Lung (tissue), 11 donors: ENCODE measurements at regions not wholly inside any gene's neighbourhood (a gene's known extent, or its start where the extent isn't known, plus 50 kb on each side); places are given as distances from the start of the nearest gene placed in this dataset.

ENCODE experiments used
- ATAC-seq: fragments of 200-7000 bp; cut with Tn5 transposase; one replicate; pipeline ENCODE4 v1.9.1; 2020; ENCODE audit warnings: moderate number of reproducible peaks; ENCODE audit not compliant: insufficient read depth, low FRiP score
- DNase-seq, 3 donors: peaks; one replicate each; pipeline ENCODE4 v3.0.0-alpha.2; 2013 to 2017
- H3K27ac ChIP-seq, 2 donors: one replicate each; pipeline ENCODE4 v1.5.1; 2013; ENCODE audit warnings: mild to moderate bottlenecking in 2 of 2, moderate library complexity in 2 of 2, control low read depth in 1 of 2, inconsistent platforms in 1 of 2, low read depth in 1 of 2, low read length in 1 of 2
- H3K27me3 ChIP-seq, 3 donors: one replicate each; pipeline ENCODE4 v1.5.1; 2013; ENCODE audit warnings: low read length in 2 of 3; ENCODE audit not compliant: control insufficient read depth in 3 of 3, insufficient read depth in 3 of 3
- H3K36me3 ChIP-seq, 4 donors: one replicate each; pipeline ENCODE4 v1.5.1; 2013; ENCODE audit warnings: low read length in 4 of 4, mild to moderate bottlenecking in 1 of 4, moderate library complexity in 1 of 4; ENCODE audit not compliant: control insufficient read depth in 4 of 4, insufficient read depth in 4 of 4
- H3K4me1 ChIP-seq, 5 donors: one replicate each; pipeline ENCODE4 v1.5.1; 2013; ENCODE audit warnings: low read length in 5 of 5, mild to moderate bottlenecking in 2 of 5, moderate library complexity in 1 of 5; ENCODE audit not compliant: control insufficient read depth in 5 of 5, insufficient read depth in 5 of 5
- H3K4me3 ChIP-seq: one replicate; pipeline ENCODE4 v1.5.1; 2013; ENCODE audit warnings: mild to moderate bottlenecking, control low read depth, moderate library complexity
- H3K9ac ChIP-seq, 2 donors: one replicate each; pipeline ENCODE4 v1.5.1; 2013; ENCODE audit warnings: low read length in 2 of 2, control low read depth in 1 of 2; ENCODE audit not compliant: insufficient read depth in 1 of 2
- H3K9me3 ChIP-seq, 4 donors: one replicate each; pipeline ENCODE4 v1.5.1; 2013; ENCODE audit warnings: low read length in 3 of 4, mild to moderate bottlenecking in 1 of 4, moderate library complexity in 1 of 4; ENCODE audit not compliant: control insufficient read depth in 4 of 4, insufficient read depth in 3 of 4
- WGBS, 2 donors: extraction: QIAGEN DNeasy Blood & Tissue Kit; methylation state at CpG; one replicate each; pipeline ENCODE4 v1.1.7; 2013; 5-methylcytosine and 5-hydroxymethylcytosine counted together
- TF ChIP-seq, protein P1 (sequence below): IDR thresholded peaks from 2 replicates; pipeline ENCODE4 v1.5.1; 2012; ENCODE audit warnings: mild to moderate bottlenecking; ENCODE audit errors: control extremely low read depth, extremely low read depth
- donor health status: control.
- donor health status: control.
- donor health status: Bipolar disorder and iron deficiency.
- donor health status: healthy.
- donor health status: DM: yes; HTN: yes; CAD: no.

DNA sequence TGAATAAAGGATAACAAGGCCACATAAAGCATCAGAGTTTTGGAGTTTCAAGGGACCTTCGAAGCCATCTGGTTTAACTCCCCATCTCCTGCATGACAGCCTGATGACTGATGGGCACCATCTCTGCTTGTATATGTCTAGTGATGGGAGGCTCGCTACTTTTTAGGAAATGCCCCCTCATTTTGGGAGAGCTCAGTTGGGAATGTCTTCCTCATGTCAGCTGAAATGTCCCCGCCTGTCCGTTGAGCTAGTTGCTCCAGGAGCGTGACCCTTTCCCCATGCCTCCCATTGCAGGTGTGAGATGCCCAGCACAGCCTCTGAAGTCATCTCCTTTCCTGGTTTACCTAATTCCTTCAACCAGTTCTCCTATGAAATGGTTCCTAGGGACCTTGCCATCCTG is 69.6 kb upstream of the CAPRIN2 start:
- H3K27ac ChIP-seq = no peak overlapping the region
- H3K9ac ChIP-seq = no peak overlapping the region
- no peaks in the 10 kb centered on the region for H3K36me3 ChIP-seq
- no peaks in the 10 kb centered on the region for H3K9me3 ChIP-seq
- TF ChIP-seq, protein P1, sequence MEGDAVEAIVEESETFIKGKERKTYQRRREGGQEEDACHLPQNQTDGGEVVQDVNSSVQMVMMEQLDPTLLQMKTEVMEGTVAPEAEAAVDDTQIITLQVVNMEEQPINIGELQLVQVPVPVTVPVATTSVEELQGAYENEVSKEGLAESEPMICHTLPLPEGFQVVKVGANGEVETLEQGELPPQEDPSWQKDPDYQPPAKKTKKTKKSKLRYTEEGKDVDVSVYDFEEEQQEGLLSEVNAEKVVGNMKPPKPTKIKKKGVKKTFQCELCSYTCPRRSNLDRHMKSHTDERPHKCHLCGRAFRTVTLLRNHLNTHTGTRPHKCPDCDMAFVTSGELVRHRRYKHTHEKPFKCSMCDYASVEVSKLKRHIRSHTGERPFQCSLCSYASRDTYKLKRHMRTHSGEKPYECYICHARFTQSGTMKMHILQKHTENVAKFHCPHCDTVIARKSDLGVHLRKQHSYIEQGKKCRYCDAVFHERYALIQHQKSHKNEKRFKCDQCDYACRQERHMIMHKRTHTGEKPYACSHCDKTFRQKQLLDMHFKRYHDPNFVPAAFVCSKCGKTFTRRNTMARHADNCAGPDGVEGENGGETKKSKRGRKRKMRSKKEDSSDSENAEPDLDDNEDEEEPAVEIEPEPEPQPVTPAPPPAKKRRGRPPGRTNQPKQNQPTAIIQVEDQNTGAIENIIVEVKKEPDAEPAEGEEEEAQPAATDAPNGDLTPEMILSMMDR = no peak
- H3K4me3 ChIP-seq = no peak overlapping the region
- ATAC-seq (no peak), DNase-seq (no peak)
- no peaks in the 10 kb centered on the region for H3K27me3 ChIP-seq
- H3K4me1 ChIP-seq = peaks cover 0 to 22% (median 2%) of the 10 kb centered on the region in 5 donors
- WGBS, 2 donors = 97 to 99% methylated on average over 5 of the region's 5 CpGs

DNA sequence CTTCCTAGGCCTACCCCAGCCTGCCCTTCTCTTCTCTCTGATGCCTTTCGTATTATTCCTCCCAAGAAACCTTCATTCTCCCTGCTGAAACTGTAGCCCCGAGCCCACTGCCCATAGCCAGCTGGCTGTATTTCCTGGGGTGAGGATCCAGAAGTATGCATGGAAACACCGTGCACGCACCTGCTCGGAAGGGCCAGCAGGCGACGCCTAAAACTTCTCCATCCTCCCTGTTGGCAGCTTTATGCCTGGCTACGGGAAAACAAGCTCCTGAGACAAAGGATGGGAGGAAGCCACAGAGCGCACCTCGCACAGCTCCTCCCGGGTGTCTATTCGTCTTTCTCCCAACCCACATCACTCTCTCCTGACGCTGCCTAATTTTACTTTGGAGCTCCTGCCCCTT is 69.0 kb upstream of the CAPRIN2 start:
- Histone ChIP-seq H3K4me1 (peaks cover 0 to 22% (median 2%) of the 10 kb centered on the region in 5 donors), H3K9me3 (no peaks in the 10 kb centered on the region), H3K27me3 (no peaks in the 10 kb centered on the region), H3K36me3 (no peaks in the 10 kb centered on the region), H3K4me3 (no peak overlapping the region), H3K27ac (no peak overlapping the region), H3K9ac (no peak overlapping the region)
- no peak for ATAC-seq
- no peak for DNase-seq
- WGBS, 2 donors = 87 to 88% methylated on average over 13 of the region's 13 CpGs
- TF ChIP-seq, protein P1 = no peak

DNA sequence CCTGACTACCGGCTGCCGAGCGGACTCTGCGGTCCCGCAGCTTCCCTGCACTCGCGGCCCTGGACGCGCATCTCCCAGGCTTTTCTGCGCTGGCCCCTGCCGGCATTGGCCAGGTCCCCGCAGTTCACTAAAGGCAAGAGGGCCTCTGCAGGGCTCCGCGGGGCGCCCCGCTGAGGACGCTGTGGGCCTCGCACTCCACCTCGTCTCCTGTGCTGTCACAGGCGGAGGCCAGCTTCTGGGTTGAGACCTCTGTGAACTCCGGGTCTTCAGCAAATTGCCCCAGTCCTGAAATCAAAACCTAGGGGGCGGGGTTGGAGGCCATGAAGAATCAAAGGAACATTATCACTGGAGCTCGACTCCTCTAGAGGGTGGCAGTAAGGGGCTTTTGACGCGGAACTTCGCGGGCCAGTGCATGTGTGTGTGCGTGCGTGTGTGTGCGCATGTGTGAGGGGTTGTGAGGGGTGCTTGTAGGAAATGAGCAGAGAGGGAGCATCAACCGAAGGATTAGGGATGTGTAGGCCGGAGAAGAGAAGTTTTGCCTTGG is 68.5 kb upstream of the CAPRIN2 start:
- ATAC-seq = peak; percentile 64
- H3K4me1 ChIP-seq = peaks cover 0 to 22% (median 2%) of the 10 kb centered on the region in 5 donors
- WGBS, 2 donors = 28 to 43% methylated on average over 31 to 32 of the region's 32 CpGs
- H3K27me3 ChIP-seq = no peaks in the 10 kb centered on the region
- peak overlapping the region; percentile 31 to 62 for H3K9ac ChIP-seq
- peaks cover 0 to 2% (median 0%) of the 10 kb centered on the region in 4 donors for H3K9me3 ChIP-seq
- H3K27ac ChIP-seq = peak overlapping the region in 1 of 2 donors; percentile 72
- H3K4me3 ChIP-seq = peak overlapping the region; percentile 15
- H3K36me3 ChIP-seq = no peaks in the 10 kb centered on the region
- peak in 2 of 3 donors; percentile 61 to 66 for DNase-seq
- TF ChIP-seq, protein P1 = no peak
